Brain microvascular endothelial cell (primary cell): ENCODE measurements at regions not wholly inside any gene's neighbourhood (a gene's known extent, or its start where the extent isn't known, plus 50 kb on each side); places are given as distances from the start of the nearest gene placed in this dataset.

Source experiments
- DNase-seq: peaks from one replicate; pipeline ENCODE4 v3.0.0-alpha.2; 2020
- H3K27ac ChIP-seq: fragments of 250-450 bp; sonication (Bioruptor Pico); 2 replicates; pipeline ENCODE4 v1.5.1; 2020; ENCODE audit warnings: mild to moderate bottlenecking, moderate library complexity
- H3K27me3 ChIP-seq: fragments of 250-450 bp; sonication (Bioruptor Pico); replicated peaks from 2 replicates; pipeline ENCODE4 v1.5.1; 2020; ENCODE audit warnings: mild to moderate bottlenecking
- H3K36me3 ChIP-seq: fragments of 250-450 bp; sonication (Bioruptor Pico); replicated peaks from 2 replicates; pipeline ENCODE4 v1.5.1; 2020; ENCODE audit warnings: mild to moderate bottlenecking
- H3K4me3 ChIP-seq: 2 replicates; pipeline ENCODE4 v1.5.1; 2011; ENCODE audit warnings: low read depth, mild to moderate bottlenecking, control low read depth, low read length, moderate library complexity
- in situ Hi-C: cut with HindIII; loops from 2 replicates; pipeline ENCODE4 v1.10.0; 2017; ENCODE audit warnings: low sequenced_read_pairs, low pct_ligation_motif_present
- TF ChIP-seq, protein P1 (sequence below): IDR thresholded peaks from 2 replicates; pipeline ENCODE4 v1.5.1; 2011; ENCODE audit warnings: low read depth, mild to moderate bottlenecking, moderate library complexity, low read length, control low read depth, inconsistent platforms; ENCODE audit errors: missing control alignments

DNA sequence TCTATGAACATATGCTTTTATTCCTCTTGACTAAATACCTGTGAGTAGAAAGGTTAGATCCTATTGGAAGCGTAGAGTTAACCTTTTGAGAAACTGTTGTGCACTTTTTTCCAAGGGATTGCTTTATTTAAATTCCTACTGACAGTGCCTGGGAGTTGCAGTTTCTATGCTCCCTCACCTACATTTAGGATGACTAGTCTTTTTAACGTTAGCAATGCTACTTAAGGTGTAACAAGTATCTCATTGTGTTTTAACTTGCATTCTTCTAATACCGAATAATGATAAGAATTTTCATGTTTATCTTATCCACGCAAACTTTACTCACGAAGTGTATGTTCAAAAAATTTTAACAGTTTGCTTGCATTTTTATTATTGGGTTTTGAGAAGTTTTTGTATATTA lies 1123.9 kb upstream of the PCDH7 start:
- no peak for DNase-seq
- TF ChIP-seq, protein P1, sequence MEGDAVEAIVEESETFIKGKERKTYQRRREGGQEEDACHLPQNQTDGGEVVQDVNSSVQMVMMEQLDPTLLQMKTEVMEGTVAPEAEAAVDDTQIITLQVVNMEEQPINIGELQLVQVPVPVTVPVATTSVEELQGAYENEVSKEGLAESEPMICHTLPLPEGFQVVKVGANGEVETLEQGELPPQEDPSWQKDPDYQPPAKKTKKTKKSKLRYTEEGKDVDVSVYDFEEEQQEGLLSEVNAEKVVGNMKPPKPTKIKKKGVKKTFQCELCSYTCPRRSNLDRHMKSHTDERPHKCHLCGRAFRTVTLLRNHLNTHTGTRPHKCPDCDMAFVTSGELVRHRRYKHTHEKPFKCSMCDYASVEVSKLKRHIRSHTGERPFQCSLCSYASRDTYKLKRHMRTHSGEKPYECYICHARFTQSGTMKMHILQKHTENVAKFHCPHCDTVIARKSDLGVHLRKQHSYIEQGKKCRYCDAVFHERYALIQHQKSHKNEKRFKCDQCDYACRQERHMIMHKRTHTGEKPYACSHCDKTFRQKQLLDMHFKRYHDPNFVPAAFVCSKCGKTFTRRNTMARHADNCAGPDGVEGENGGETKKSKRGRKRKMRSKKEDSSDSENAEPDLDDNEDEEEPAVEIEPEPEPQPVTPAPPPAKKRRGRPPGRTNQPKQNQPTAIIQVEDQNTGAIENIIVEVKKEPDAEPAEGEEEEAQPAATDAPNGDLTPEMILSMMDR: no peak
- no peaks in the 10 kb centered on the region for H3K27me3 ChIP-seq
- H3K36me3 ChIP-seq: no peaks in the 10 kb centered on the region
- H3K4me3 ChIP-seq: no peak overlapping the region
- no peak overlapping the region for H3K27ac ChIP-seq
- in situ Hi-C loops: no loop called here

DNA sequence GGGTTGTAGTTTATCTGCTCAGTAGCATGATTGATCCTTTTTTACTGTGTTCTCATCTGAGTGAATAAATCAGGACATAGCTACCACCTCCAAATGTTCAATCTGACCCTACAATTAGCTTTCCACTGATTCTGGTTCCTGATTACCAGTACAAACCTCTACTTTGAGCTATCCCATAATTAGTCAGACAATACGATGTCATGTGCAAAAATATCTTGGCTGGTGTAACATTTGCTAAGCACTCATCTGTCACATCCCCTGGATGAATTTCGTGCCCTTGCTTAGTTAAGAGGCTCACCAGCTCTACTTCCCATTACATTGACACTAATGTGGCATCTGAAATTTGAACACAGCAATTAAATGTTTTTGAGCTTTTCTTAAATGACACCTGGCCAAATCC lies 1101.0 kb upstream of the PCDH7 start:
- no peak for DNase-seq
- Histone ChIP-seq H3K36me3 (no peaks in the 10 kb centered on the region), H3K4me3 (no peak overlapping the region), H3K27ac (no peak overlapping the region), H3K27me3 (no peaks in the 10 kb centered on the region)
- TF ChIP-seq, protein P1: no peak
- in situ Hi-C loops: no loop called here

DNA sequence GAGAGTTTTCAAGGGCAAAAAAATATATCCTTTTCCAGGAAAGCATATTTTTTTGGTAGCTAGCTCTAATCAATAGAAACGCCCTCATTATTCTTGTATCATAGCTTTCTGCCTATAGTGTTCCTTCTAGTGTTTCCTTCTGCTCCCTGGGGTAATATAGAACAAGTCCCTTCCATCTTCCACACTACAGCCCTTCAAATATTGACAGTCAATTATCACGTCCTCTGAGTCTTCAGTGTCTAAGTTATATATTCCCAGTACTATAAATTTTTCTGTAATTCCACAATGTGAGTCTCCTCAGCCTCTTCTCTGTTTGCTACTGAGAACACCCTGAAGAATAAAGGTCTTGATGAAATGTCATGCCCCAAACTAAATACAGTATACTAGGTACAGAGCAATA lies 1088.0 kb upstream of the PCDH7 start:
- in situ Hi-C loops: no loop called here
- no peak overlapping the region for H3K4me3 ChIP-seq
- H3K27me3 ChIP-seq: no peaks in the 10 kb centered on the region
- H3K27ac ChIP-seq: no peak overlapping the region
- no peak for DNase-seq
- H3K36me3 ChIP-seq: no peaks in the 10 kb centered on the region
- TF ChIP-seq, protein P1: no peak

DNA sequence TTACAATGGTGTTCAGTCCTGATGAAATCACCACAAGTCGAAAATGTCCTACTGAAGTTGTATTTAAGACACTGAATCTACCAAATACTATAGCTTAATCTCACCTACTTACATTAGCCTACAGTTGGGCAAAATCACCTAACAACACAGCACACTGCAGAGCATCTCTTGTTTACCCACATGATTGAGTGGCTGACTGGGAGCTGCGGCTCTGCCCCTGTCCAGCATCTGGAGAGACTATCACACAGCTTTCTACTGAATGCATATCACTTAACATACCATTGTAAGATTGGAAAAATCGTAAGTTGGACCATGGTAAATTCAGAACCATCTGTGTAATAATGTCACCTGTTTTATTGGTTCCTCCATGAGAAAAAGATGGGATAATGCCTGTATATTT lies 1083.2 kb upstream of the PCDH7 start:
- in situ Hi-C loops: no loop called here
- H3K4me3 ChIP-seq: no peak overlapping the region

DNA sequence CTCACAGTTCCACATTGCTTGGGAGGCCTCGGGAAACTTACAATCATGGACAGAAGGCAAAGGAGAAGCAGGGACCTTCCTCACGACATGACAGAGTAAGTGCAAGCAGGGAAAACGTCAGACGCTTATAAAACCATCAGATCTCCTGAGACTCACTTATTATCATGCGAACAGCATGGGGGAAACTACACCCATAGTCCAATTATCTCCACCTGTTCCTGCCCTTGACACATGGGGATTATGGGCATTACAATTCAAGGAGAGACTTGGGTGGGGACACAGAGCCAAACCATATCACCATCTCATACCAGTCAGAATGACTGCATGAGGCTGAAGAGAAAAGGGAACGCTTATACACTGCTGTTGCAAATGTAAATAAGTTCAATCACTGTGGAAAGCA lies 1066.9 kb upstream of the PCDH7 start:
- Histone ChIP-seq H3K27me3 (no peaks in the 10 kb centered on the region), H3K27ac (no peak overlapping the region), H3K4me3 (no peak overlapping the region), H3K36me3 (no peaks in the 10 kb centered on the region)
- in situ Hi-C loops: no loop called here
- DNase-seq: no peak
- TF ChIP-seq, protein P1: no peak

More for the DNA sequence above, 1083.2 kb upstream of the PCDH7 start:
- TF ChIP-seq, protein P1: no peak
- Histone ChIP-seq H3K36me3 (no peaks in the 10 kb centered on the region), H3K27ac (no peak overlapping the region), H3K27me3 (no peaks in the 10 kb centered on the region)
- DNase-seq: no peak

DNA sequence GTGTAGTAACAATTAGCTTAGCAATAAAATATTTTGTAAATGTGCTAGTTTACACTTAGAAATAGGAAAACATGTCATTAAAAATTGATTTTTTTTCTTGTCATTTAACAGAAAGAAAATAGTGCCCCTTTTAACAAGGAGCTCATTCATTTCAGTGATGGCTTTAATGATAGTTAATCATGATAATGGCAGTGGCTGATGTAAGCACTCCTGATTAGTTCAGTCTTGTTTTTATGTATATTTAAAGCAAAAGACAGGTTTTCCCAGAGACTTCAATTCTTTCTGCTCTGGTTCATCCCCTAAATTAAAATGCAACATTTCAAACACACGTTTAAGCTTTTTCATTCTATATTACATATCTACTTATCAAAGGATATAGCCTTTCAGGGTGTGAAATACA lies 1039.5 kb upstream of the PCDH7 start:
- no peak for DNase-seq
- no peak overlapping the region for H3K4me3 ChIP-seq
- no peak overlapping the region for H3K27ac ChIP-seq
- TF ChIP-seq, protein P1: no peak
- H3K27me3 ChIP-seq: no peaks in the 10 kb centered on the region
- H3K36me3 ChIP-seq: no peaks in the 10 kb centered on the region
- in situ Hi-C loops: no loop called here
